Calu3 (cell line): ENCODE measurements at regions not wholly inside any gene's neighbourhood (a gene's known extent, or its start where the extent isn't known, plus 50 kb on each side); places are given as distances from the start of the nearest gene placed in this dataset.

Source experiments
- BruUV-seq: library from RNA; stranded (reverse); fragments of 400-500 nt; replicated peaks from 2 replicates; lab custom pipeline; 2021; lab: Mats Ljungman, UMichigan
- CTCF ChIA-PET: fragments of 300-600 bp; sonication (Branson Sonifier 250); formaldehyde crosslinking; loops from one replicate; lab custom pipeline; 2022; ENCODE audit warnings: antibody characterized with exemption; lab: Charles Lee
- DNase-seq: peaks from one replicate; pipeline ENCODE4 v3.0.0; 2022
- H3K27ac Mint-ChIP-seq: one replicate; pipeline ENCODE4 v1.8.0; 2022; ENCODE audit warnings: mixed read lengths; ENCODE audit not compliant: unreplicated experiment
- H3K27me3 Mint-ChIP-seq: one replicate; pipeline ENCODE4 v1.8.0; 2022; ENCODE audit warnings: mixed read lengths; ENCODE audit not compliant: unreplicated experiment
- H3K36me3 Mint-ChIP-seq: one replicate; pipeline ENCODE4 v1.8.0; 2022; ENCODE audit warnings: mild to moderate bottlenecking, moderate library complexity, mixed read lengths; ENCODE audit not compliant: insufficient read depth, unreplicated experiment
- H3K4me1 Mint-ChIP-seq: one replicate; pipeline ENCODE4 v1.8.0; 2022; ENCODE audit warnings: mild to moderate bottlenecking, low read depth, mixed read lengths; ENCODE audit not compliant: unreplicated experiment
- H3K4me3 Mint-ChIP-seq: one replicate; pipeline ENCODE4 v1.8.0; 2022; ENCODE audit warnings: mild to moderate bottlenecking, low read depth, moderate library complexity, mixed read lengths; ENCODE audit not compliant: unreplicated experiment
- H3K9me3 Mint-ChIP-seq: one replicate; pipeline ENCODE4 v1.8.0; 2022; ENCODE audit warnings: low read depth, mixed read lengths; ENCODE audit not compliant: unreplicated experiment
- intact Hi-C: fragments of 100-400 bp; cut with micrococcal nuclease; formaldehyde crosslinking; loops from one replicate; pipeline ENCODE4 v1.10.0; 2022; ENCODE audit not compliant: unreplicated experiment
- TF ChIP-seq, protein P1 (sequence below): fragments of 200-600 bp; IDR thresholded peaks from one replicate; pipeline ENCODE4 v1.8.0; 2022; ENCODE audit warnings: antibody characterized with exemption; ENCODE audit not compliant: unreplicated experiment

DNA sequence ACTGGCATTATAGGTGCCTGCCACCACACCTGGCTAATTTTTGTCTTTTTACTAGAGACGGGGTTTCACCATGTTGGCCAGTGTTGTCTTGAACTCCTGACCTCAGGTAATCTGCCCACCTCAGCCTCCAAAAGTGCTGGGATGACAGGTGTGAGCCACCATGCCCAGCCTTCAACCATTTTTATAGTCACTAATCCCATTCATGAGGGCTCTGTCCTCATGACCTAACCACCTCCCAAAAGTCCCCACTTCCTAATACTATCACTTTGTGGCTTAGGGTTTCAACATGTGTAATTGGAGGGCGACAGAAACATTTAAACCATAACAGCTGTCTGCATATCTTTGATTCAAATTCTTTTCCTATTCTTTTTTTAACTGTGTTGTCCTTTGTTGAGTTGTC is 229.6 kb upstream of the AGA start:
- CTCF ChIA-PET: interaction anchor here (0.6 kb wide), 1 partner anchor 56 kb away, joined by 3 read pairs; no protein-coding TSS in a partner anchor
- BruUV-seq: no TSS peak
- H3K36me3 Mint-ChIP-seq: no peaks in the 10 kb centered on the region

DNA sequence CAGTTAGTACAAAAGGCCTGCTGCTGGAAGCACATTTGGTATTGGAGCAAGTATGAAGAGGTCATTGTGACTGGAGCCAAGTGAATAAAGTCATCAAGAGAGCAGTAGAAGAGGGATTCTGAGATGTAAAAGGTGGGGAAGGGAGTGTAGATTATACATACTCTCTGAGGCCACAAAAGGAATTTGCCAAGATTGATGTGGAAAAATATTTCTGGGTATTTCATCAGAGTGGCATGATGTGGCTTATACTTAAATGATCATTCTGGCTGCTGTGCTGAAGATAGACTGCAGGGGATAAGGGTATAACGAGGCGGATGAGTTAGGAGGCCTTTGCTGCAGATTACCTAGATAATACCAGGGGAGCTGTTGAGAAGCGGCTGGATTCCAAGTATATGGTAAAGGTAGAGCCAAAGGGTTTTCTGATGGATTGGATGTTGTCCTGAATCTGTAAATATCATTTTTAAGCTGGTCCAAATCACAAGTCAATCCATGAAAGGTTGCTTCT is 231.8 kb upstream of the AGA start:
- H3K36me3 Mint-ChIP-seq: no peaks in the 10 kb centered on the region
- H3K27me3 Mint-ChIP-seq: no peaks in the 10 kb centered on the region
- H3K9me3 Mint-ChIP-seq: no peaks in the 10 kb centered on the region
- H3K27ac Mint-ChIP-seq: no peak overlapping the region
- CTCF ChIA-PET: no interaction called here
- H3K4me1 Mint-ChIP-seq: no peaks in the 10 kb centered on the region
- no peak overlapping the region for H3K4me3 Mint-ChIP-seq
- BruUV-seq: no TSS peak
- intact Hi-C loops: no loop called here
- TF ChIP-seq, protein P1, sequence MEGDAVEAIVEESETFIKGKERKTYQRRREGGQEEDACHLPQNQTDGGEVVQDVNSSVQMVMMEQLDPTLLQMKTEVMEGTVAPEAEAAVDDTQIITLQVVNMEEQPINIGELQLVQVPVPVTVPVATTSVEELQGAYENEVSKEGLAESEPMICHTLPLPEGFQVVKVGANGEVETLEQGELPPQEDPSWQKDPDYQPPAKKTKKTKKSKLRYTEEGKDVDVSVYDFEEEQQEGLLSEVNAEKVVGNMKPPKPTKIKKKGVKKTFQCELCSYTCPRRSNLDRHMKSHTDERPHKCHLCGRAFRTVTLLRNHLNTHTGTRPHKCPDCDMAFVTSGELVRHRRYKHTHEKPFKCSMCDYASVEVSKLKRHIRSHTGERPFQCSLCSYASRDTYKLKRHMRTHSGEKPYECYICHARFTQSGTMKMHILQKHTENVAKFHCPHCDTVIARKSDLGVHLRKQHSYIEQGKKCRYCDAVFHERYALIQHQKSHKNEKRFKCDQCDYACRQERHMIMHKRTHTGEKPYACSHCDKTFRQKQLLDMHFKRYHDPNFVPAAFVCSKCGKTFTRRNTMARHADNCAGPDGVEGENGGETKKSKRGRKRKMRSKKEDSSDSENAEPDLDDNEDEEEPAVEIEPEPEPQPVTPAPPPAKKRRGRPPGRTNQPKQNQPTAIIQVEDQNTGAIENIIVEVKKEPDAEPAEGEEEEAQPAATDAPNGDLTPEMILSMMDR: no peak
- no peak for DNase-seq

More for the DNA sequence above, 229.6 kb upstream of the AGA start:
- H3K4me3 Mint-ChIP-seq: no peak overlapping the region
- no peaks in the 10 kb centered on the region for H3K9me3 Mint-ChIP-seq
- H3K27ac Mint-ChIP-seq: no peak overlapping the region
- intact Hi-C loops: no loop called here
- TF ChIP-seq, protein P1: no peak
- H3K4me1 Mint-ChIP-seq: no peaks in the 10 kb centered on the region
- no peaks in the 10 kb centered on the region for H3K27me3 Mint-ChIP-seq
- no peak for DNase-seq

DNA sequence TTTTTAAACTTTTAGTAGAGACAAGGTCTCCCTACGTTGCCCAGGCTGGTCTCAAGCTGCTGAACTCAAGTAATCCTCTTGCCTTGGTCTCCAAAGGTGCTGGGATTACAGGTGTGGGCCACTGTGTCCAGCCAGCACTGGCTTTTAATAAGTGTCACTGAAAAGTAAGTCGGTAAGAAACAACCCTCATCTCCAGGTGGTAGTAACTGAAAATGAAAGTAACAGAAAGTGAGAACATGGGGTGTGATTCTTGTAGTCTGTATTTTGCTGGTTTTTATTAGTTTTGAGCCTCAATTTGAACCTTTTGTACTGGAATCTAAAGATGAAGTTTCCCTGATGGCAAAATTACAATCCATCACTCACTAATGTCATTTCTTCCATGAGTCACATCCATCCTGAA is 238.1 kb upstream of the AGA start:
- Mint-ChIP-seq H3K36me3 (no peaks in the 10 kb centered on the region), H3K9me3 (no peaks in the 10 kb centered on the region), H3K4me3 (no peak overlapping the region), H3K4me1 (no peaks in the 10 kb centered on the region), H3K27ac (no peak overlapping the region), H3K27me3 (no peaks in the 10 kb centered on the region)
- no peak for DNase-seq
- intact Hi-C loops: no loop called here
- no TSS peak for BruUV-seq
- TF ChIP-seq, protein P1: no peak
- CTCF ChIA-PET: no interaction called here

DNA sequence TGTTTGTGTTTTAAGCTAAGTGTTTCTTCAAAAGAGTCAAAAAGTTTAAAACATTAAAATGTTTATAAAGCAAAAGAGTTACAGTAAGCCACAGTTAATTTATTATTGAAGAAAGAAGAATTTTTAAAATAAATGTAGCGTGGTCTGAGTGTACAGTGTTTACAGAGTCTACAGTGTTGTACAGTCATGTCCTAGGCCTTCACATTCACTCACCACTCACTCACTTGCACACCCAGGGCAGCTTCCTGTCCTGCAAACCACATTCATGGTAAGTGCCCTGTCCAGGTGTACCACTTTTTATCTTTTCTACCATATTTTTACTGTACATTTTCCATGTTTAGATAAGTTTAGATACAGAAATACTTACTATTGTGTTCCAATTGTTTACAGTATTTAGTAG is 239.7 kb upstream of the AGA start:
- Mint-ChIP-seq H3K4me3 (no peak overlapping the region), H3K4me1 (no peaks in the 10 kb centered on the region), H3K9me3 (no peaks in the 10 kb centered on the region), H3K27me3 (no peaks in the 10 kb centered on the region), H3K27ac (no peak overlapping the region), H3K36me3 (no peaks in the 10 kb centered on the region)
- intact Hi-C loops: no loop called here
- CTCF ChIA-PET: no interaction called here
- no TSS peak for BruUV-seq
- no peak for DNase-seq
- TF ChIP-seq, protein P1: no peak
